Daoy (cell line): ENCODE measurements at regions not wholly inside any gene's neighbourhood (a gene's known extent, or its start where the extent isn't known, plus 50 kb on each side); places are given as distances from the start of the nearest gene placed in this dataset.
"Not testable (repeated sequence)": the region's sequence is repeated elsewhere in the genome, so short reads cannot be mapped to it uniquely, and the experiment has no call there.

Experiments
- DNase-seq: peaks from one replicate; pipeline ENCODE4 v3.0.0-alpha.2; 2015; ENCODE audit warnings: low read depth

- no peak for DNase-seq
Measured at GRCh38 chrX:118257781-118258180, 88.1 kb upstream of the WDR44 start.

DNA sequence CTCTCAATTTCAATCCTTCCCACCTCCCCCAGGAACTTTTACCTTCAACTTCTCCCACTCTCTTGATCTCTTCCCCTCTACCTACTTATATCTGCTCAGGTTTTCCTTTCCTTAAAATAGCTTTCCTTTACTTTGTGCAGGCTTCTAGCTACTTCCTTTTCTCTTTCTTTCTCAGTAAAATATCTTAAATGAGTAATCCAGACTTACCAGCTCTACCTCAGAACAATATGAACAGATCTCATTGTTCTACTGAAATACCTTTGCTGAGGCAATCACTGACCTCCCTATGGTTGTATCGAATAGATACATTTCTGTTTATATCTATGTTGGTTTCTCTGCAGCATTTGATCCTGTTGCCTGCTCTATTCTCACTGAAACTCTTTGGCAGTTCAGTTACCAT, 86.7 kb upstream of the WDR44 start:
- DNase-seq = no peak

- no peak for DNase-seq
Measured at GRCh38 chrX:118261151-118261550, 84.8 kb upstream of the WDR44 start.

DNA sequence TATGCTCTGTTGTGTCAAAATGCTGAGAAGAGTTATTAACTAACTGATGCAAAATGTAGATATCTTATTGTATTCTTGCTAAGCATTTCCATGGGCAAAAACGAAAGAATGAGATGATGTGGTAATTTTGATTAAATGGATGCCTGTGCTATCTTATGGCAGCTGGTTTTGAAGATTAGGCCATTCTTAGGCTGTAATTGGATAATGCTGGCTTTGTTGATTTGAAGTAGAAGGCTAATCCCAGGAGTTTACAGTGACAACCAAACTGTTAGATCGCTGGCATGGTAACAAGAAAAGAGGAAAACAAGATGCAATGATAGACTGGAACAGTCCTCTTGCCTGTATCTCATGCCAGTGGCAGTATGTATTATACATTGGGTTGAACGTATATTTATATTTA, 74.1 kb upstream of the WDR44 start:
- DNase-seq = no peak

- no peak for DNase-seq
Measured at GRCh38 chrX:118272242-118272641, 73.7 kb upstream of the WDR44 start.

- DNase-seq = no peak
Measured at GRCh38 chrX:118286066-118286762, 59.7 kb upstream of the WDR44 start.

- DNase-seq = not testable (repeated sequence)
Measured at GRCh38 chrX:118295818-118296217, 50.1 kb upstream of the WDR44 start.
